ENCODE measurements at regions not wholly inside any gene's neighbourhood (a gene's known extent, or its start where the extent isn't known, plus 50 kb on each side); places are given as distances from the start of the nearest gene placed in this dataset.

GRCh38 chr4:23015821-23016220 lies 323.1 kb downstream of the GBA3 start:
- TF ChIP-seq EZH2 (IDR thresholded peaks at IDR 0.05) (no peak), POLR2AphosphoS5 (IDR thresholded peaks at IDR 0.05; ENCODE audit: borderline replicate concordance, low read depth, low read length) (peak; percentile 59; the same call in 1 of the 2 replicates)
